Epithelial cell of proximal tubule (primary cell): ENCODE measurements at regions not wholly inside any gene's neighbourhood (a gene's known extent, or its start where the extent isn't known, plus 50 kb on each side); places are given as distances from the start of the nearest gene placed in this dataset.

ENCODE experiments used
- DNase-seq: peaks from one replicate; pipeline ENCODE4 v3.0.0-alpha.2; 2011; ENCODE audit warnings: low read depth
- H3K4me3 ChIP-seq: 2 replicates; pipeline ENCODE4 v1.5.1; 2011; ENCODE audit warnings: low read depth, mild to moderate bottlenecking, low read length
- TF ChIP-seq, protein P1 (sequence below): conservative IDR thresholded peaks from 2 replicates; pipeline ENCODE4 v1.5.1; 2012; ENCODE audit warnings: low read depth, mild to moderate bottlenecking, low read length

DNA sequence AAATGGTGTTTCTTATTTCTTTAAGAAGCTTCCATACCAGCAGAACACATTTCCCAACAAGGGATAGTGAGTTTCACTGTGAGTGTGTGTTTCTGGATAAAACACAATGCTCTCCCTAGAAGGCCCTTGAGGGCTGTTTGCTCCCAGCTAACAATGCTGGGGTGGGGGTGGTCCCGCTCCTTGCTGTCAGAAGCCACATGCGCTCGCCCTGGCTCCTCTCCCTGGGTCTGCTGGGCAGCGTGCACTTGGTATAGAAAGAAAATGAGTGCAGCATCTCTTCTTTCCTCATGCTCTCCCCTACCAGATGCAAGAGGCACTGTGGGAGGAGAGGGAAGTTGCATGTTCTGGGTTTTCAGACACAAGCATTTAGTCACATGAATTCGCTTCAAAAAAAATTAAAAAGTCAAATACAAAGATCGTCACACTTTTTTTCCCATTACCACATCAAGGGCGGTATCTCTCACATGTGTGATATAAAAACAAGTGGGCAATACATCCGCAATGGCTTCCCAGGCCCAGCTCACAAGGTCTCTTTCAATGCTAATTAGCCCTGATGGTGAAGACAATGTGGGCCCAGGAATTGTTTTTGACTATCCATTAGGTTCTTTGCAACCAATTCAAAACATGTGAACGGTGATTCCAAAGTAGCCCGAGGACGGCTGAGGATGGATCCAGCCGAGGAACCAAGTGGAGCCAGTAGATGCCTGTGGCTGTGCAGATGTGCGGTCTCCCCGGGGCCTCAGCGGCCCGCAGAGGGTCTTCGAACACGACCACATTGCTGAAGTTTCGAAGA is 603.6 kb downstream of the IRX1 start:
- H3K4me3 ChIP-seq: no peak overlapping the region
- DNase-seq: no peak
- TF ChIP-seq, protein P1, sequence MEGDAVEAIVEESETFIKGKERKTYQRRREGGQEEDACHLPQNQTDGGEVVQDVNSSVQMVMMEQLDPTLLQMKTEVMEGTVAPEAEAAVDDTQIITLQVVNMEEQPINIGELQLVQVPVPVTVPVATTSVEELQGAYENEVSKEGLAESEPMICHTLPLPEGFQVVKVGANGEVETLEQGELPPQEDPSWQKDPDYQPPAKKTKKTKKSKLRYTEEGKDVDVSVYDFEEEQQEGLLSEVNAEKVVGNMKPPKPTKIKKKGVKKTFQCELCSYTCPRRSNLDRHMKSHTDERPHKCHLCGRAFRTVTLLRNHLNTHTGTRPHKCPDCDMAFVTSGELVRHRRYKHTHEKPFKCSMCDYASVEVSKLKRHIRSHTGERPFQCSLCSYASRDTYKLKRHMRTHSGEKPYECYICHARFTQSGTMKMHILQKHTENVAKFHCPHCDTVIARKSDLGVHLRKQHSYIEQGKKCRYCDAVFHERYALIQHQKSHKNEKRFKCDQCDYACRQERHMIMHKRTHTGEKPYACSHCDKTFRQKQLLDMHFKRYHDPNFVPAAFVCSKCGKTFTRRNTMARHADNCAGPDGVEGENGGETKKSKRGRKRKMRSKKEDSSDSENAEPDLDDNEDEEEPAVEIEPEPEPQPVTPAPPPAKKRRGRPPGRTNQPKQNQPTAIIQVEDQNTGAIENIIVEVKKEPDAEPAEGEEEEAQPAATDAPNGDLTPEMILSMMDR: no peak

DNA sequence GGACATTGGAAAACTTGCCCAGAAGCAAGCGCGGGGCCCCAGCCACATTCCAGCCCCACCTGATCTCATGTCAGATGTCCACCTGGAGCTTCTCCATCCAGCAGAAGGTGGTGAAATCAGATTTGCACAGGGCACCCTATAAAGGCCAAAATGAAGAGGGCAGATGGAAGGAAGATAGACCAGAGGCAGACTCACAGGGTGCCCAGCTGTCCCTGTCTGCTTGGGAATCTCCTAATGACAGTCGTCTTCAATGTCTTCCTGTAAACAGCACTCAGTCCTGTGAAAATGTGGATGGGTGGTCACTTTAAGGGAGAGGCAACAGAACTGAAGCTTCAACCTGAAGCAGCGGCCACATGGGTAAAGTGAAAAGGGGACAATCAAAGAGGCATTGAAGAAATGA is 607.5 kb downstream of the IRX1 start:
- no peak for DNase-seq
- TF ChIP-seq, protein P1: no peak
- H3K4me3 ChIP-seq: no peak overlapping the region

DNA sequence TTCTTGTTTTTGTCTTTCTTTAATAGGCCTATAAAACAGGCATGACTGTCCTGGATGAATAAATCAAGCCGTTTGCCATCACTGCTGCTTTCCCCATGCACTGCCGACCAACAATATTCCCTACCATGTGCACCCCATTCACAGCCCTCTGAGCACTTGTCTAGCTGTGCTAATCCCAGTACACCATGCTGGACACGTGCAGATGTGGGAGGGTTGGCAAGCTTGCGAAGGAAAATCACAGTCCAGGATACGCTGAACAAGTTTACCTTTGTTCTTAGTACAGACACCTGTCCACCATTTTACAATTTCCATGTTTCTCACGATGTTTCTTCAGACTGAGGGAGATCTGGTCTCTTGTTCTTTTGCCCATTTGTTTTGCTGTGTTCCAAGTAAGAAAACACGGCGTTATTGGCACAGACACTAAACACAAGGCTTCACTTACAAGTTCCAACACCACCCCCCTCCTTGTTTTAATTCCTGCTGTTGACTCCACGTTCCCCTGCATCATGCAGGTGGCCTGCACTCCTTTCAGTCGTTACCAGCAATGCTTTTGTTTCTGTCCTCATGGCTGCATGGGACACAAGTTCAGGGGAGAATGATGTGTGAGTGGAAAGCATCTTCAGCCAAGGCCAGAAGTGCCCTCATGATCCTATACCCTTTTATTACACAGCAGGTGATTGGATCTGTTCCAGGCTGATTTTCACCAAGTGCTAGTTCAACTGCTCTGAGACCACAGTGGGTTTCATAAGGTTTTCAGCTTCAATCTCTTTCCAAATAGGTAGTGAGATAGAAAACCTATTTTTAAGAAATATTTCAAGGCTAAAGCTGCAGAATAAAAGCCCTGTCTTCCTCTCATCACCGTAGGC is 608.9 kb downstream of the IRX1 start:
- no peak overlapping the region for H3K4me3 ChIP-seq
- TF ChIP-seq, protein P1: no peak
- no peak for DNase-seq

DNA sequence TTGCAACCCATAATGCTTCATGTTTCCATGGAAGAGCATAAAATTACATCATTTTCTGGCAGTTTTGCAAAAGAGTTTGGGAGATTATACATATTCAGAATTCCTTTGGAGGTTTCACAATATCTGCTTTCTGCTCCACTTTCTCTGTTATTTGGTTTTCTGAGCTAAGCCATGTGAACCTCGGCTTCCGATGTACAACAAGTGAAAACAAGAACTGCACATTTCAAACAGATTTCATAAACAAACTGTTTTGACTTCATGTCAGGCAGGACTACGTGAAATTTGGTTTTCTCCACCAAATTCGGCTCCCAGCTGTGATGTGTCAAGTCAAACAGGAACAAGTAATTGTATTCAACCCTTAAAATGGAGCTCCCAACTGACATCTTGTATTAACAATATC is 609.8 kb downstream of the IRX1 start:
- no peak overlapping the region for H3K4me3 ChIP-seq
- TF ChIP-seq, protein P1: no peak
- no peak for DNase-seq

DNA sequence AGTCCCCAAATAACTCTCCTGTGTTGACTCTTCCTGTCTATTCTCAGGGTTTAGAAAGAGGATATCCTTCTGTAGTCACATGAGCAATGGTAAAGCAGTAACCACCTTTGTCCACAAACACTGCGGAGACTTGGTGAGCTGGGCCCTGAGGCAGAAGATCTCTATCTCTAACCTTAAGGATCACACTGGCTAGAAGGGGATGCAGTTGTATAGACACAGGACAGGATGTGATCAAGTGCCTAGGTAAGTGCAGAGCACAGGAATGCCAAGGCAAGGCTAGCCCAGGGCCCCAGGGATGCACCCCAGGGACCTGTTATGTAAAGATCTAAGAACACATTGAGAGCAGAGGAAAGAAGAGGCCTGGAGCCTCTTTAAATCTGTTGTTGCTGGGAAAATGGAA is 610.5 kb downstream of the IRX1 start:
- TF ChIP-seq, protein P1: no peak
- DNase-seq: no peak
- H3K4me3 ChIP-seq: no peak overlapping the region

DNA sequence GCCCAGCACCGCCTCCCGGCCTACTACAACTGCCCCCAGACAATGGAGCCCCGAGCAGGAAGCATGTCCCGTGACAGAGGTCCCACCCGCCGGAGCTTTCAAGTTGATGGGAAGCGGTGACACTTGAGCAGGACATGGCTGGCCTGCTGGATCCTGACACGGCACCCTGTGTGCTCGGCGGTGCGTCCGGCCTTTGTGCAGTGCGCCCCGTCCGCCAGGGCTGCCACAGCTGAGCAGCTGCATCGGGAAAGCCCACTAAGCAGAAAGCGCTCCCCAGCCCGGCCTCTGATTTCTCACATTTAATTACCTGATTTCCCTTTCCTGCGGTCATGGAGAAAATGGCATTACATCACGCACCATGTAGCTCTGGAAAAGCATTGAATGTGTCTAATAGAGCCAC is 611.9 kb downstream of the IRX1 start:
- no peak for DNase-seq
- TF ChIP-seq, protein P1: no peak
- no peak overlapping the region for H3K4me3 ChIP-seq
